ENCODE measurements at regions not wholly inside any gene's neighbourhood (a gene's known extent, or its start where the extent isn't known, plus 50 kb on each side); places are given as distances from the start of the nearest gene placed in this dataset.
A peak's percentile ranks its signal among the peaks of the same experiment; 100 is the strongest.

DNA sequence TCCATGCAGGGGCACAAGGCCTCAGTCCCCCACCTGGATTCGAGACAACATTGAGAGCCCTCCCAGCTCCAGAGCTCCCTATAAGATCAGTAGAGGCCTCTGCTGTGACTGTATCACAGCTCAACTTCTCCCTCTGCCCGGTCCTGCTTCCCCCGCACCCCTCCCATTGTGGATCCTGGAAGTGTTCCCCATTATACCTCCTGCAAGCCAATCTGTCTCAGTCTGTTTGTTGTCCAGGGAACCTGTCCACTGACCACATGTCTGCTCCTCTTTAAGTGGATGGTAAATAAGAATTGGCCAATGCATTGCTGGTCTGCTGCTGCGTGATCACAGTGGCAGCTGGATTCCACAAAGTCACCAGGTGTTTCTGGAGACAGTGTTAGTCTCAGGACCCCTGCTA lies 259.7 kb upstream of the HABP2 start:
- DNase-seq = no peak

DNA sequence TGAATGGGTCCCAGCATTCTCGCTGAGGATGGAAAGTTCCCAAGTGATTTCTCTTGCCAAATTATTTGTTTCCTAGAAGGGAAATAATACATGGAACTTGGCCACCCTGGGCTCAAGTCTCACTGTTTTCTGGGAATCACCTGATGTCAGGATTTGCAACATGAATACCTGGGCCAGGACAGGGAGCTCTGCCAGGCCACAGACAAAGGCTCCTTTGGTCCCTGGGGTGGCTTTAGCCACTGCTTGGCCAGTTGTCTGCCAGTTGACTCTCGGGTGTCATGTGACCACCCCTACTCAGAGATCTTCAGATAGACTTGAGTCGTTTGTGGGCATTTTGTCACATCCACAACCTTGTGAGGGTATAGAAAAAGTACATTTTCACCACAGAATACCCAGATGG lies 258.0 kb upstream of the HABP2 start:
- no peak for DNase-seq

DNA sequence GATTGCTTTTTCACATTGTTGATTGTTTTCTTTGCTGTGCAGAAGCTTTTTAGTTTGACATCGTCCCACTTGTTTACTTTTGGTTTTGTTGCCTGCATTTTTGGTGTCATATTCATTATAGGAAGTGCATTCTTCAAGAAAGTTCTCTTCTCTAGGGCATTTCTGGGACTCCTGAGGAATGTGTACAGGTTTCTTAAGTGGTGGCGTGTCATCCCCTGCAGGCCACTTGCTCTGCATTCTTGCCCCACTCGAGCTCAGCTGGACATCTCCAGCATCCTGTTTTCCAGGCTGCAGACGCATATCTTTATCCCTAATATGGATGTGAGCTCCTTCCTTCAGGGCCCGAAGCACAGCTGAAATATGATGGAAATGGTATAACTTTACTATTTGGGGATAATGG lies 255.6 kb upstream of the HABP2 start:
- peak; percentile 12 for DNase-seq

DNA sequence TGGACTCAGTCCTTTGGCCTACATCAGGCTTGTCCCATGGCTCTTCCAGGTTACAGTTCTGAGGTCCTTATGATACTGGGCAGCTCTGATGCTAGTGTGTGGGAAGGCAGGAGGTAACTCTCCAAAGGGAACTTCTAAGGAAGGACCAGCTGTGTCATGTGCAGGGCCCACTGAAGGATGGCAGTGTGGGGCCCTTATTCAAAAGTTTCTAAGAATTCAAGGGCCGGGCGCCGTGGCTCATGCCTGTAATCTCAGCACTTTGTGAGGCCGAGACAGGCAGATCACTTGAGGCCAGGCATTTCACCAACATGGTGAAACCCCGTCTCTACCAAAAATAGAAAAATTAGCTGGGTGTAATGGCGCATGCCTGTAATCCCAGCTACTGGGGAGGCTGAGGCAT lies 254.2 kb upstream of the HABP2 start:
- DNase-seq = no peak

DNA sequence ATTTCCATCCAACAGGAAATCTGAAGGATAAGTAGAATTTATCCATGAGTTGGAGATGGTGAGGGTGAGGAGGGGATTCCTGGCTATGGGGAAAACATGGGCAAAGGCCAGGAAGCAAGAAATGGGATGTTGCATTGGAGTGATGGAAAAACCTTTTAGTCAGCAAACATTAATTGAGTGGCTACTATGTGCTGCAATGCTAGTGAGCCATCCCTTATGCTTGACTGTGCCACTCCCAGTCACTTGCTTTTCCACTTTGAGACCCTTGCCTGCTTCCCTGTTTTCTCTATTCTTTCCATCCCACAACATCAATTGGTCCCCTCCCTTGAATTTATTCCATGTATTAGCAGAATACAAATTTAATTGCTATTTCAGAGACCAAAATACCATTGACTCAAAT lies 252.7 kb upstream of the HABP2 start:
- no peak for DNase-seq

DNA sequence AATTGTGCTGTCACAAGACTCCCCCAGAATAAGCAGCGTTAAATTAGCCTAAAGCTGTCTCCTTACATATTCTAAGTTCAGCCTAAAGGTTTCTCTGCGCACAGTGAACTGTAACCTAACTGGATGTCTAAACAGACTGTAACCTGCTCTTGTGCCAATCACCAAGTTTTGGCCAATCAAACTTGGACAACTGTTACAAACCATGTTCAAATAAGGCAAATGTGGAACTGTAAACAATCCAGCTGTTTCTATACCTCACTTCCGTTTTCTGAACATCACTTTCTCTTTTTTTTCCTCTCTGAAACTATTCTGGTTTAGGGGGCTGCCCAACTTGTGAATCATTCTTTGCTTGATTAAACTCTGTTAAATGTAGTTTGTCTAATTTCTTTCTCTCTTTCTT lies 252.2 kb upstream of the HABP2 start:
- DNase-seq = no peak

DNA sequence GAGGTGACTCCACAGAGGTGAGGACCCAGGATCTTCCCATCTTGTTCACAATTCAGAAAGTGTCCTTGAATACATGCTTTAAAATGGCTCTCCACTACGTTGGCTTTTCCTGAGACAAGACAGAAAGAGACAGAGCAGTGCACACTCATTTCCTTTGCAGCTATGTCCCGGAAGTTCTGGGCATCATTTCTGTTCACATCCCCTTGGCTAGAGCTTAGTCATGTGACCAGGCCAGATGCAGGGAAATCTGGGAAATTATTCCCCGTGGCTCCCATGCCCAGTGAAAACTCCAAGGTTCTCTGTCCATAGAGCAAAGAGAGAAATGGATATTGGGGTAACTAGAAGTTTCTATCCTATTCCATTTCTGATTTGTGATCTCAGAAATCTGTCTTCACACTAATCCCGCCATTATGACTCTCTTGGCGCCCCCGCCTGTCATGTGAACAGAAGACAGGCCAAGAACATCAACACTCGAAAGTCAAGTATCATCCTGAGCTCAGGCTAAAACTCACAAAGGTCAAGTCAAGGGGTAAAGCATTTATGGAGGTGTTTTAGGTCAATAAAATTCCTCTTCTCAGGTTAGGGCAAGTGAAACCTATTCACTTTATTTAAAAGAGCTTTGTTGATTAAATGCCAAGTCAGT lies 251.4 kb upstream of the HABP2 start:
- DNase-seq = no peak

DNA sequence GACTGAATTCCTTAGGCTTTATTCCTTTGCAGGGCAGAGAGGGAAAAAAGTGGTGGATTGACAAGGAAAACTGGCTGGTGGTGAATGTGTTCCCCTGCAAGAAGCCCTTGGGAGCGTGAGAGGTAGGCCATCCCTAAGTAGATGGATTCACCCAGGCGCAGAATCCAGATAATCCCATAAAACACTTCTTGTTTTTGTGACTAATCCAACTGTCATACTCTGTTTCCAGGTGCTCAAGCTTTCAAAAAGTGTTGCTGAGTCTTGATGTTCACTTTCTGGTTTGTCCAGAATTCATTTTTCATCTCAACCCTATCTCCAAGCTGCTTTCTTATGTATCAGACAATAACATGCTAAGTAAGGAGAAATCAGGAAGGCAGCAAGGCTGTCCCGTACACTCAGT lies 250.8 kb upstream of the HABP2 start:
- DNase-seq = no peak

DNA sequence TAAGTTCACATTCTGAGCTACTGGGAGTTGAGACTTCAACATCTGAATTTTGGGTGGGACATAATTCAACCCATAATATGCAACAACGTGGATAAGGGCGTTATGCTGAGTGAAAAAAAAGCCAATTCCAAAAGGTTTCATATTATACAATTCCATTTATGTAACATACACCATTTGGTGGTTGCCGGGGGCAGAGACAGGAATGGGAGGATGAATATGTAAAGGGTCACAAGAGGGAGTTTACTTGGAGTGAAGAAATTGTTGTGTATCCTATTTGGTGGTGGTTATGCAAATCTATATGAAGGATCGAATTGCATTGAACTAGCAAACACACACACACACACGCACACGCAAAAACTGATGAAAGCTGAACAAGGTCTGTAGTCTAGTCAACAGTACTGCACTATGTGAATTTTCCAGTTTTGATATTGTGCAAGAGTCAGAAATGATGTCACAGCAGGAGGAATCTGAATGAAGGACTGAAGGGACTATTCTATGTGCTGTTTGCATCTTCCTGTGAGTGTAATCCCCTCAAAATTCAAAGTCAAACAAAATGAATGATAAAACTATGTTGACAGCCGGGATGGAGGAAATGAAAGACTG lies 249.2 kb upstream of the HABP2 start:
- DNase-seq = no peak

DNA sequence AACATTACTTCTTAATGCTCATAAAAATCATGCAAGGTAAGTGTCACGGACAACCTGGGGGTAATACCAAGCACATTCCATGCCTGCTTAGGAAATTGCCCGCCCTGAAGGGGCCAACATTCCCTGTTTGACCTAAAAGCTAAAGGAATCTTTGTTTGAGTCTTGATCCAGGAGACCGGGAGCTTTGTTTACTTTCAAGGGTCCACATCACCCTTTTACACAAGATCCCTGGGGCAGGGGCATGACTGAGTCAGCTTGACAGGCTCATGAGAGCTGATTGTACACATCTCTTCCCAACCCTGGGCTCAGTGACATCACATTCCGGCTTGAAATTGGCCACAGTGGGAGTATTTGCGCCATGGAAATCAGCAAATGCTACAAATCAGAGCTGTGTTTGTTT lies 248.1 kb upstream of the HABP2 start:
- DNase-seq = peak; percentile 19

DNA sequence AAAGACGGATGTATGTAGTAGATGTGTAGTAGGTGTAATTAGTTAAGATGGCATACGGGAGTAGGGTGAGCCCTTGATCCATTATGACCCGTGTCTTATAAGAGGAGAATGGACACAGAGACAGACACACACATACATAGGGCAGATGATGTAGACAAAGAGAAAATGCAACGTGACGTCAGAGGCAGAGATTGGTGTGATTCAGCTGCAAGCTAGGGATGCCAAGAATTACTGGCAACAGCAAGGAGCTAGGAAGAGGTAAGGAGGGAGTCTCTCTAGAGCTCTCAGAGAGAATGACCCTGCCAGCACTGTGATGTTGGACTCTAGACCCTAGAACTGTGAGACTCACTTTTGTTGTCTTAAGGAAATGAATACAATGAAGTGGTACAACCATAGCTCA lies 247.0 kb upstream of the HABP2 start:
- DNase-seq = no peak

DNA sequence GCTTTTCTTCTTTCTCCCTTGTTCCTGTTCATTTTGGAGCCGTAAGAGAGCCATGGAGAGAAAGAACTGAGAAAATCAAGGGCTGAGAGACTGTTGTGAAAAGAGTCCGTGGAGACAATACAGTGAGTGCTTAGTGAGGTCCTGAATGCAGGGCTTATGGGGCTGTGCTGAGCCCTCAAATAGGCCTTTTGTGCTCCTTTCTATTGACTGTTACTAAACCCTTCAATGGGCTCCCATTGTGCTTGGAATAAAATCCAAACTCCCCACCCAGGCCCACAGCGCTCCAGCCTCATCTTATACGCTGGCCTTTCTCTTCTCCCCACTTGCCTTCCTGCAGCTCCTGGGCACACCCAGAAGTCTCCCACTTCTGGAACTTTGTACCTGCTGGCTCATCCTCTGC lies 243.1 kb upstream of the HABP2 start:
- DNase-seq = no peak

DNA sequence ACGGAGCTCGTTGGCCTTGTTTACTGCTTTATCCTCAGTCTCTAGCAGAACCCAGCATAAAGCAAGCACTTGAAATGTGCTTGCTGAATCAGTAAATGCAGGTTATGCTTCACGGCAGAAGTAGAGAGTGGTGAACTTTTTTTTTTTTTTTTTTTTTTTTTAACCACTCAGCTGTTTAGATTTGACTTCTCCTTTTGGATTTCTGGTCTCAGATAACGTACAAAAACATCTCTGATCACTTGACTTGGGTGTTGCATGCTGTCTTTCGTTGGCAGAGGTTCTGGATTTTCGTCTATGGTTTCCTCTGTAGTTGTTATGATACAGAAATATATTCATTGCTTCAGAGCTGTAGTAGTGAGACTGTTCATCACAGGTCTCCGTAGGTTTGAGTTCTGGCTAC lies 242.5 kb upstream of the HABP2 start:
- no peak for DNase-seq

DNA sequence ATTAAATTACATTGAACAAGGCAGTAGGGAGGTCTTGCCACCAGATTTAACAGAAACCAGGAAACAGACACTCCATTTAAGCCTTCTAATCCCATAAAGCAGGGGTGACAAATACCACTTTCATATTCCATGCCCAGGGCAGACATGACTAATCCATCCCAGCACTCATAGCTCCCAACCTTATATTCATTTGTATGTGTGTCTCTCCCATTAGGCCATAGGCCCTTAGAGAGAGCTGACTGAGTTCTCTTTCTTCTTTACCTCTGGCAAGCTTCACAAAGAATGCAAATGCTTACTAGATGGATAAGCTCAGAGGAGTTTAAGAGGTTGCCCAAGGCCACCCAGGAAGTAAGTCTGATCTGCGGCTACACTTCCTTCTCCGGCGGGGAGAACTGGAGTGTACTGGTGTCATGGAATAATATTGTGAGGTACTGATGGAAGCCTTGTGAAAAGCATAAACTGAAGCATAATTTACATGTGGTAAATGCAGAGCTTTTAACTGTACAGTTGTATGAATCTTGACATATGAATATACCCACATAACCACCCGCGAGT lies 239.7 kb upstream of the HABP2 start:
- DNase-seq = no peak

DNA sequence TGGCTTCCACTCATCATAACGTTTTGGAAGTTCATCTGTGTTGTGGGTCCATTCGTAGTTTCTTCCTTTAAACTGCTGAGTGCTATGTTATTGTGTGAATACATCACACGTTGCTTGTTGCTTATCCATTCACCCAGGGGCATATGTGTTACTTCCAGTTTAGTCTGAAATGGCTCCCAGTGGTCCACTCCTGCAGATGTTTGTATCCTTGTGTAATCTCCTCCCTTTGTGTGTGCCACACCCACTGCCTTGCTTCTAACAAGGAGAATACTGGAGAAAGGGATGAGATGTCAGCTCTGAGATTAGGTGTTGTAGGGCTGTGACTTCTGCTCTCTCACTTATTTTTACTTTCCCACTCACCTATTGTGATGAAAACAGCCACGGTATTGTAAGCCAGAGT lies 239.1 kb upstream of the HABP2 start:
- no peak for DNase-seq

DNA sequence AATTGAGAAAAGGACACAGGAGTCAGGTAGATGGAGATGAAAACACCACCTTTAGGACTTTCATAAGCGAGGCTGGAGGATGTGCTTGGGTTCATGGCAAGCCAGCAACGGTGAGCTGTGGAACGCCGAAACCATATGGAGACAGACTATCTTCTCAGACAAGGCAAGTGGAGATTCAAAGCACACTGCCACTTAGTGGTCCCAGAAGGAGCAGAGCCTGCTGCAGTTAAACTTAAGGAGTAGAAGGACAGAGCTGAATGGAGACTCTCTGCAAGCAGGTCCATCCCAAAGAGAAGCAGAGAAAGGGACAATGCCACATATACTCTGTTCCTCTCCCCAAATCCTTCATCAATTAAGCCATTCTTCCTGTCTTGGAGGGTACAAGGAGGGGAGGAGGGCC lies 236.3 kb upstream of the HABP2 start:
- no peak for DNase-seq

DNA sequence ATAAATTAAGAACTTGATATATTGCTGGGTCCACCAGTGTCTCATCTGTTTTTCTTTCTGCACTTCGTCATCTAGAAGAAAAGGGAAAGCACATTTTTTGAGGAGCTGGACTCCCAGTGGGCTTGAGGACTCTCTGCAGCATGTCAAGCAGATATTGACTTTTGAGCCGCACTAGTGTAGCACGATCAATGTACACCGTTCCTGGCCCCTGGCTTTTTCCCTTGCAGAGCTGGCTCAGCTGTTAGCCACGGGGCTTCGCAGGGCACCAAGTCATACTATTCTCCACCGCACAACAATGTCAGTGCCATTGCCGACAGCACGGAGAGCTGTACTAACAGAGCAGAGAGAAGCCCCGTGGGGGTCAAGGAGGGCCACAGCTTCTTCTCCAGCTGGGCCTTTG lies 235.4 kb upstream of the HABP2 start:
- no peak for DNase-seq

DNA sequence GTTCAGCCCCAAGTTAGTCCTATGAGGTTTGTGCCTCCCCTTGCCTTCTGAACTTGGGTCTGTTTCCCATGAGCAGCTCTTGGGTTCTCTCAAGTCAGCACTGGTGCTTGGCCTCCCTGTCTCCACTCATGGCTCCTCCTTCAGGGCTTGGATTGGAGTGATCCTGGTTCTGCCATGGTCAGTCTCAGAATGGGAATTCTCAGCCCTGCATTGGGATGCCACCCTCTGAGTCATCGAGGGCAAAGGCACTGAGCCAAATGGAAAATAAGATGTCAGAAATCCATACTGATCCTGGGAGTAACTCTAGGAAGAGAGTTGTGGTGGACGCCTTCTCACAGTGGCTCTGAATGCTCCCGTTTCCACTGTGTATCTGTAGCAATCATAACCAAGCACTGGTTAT lies 233.4 kb upstream of the HABP2 start:
- DNase-seq = no peak

DNA sequence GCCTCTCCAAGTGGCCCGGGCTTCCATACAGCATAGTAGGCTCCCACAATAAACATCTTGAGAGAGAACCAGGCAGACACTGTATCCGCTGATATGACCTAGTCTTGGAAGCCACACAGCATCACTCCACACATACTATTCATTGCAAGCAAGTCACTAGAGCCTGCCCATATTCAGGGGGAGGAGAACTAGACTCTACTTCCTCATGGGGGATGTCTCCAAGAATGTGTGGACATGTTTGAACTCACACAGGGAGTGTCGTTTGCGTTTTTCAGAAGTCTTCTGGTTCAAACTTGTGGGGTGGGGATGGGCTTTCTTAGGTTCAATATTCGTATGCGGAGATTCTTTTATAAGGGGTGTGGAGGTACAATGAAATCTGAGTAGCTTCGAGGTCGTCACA lies 232.6 kb upstream of the HABP2 start:
- no peak for DNase-seq

DNA sequence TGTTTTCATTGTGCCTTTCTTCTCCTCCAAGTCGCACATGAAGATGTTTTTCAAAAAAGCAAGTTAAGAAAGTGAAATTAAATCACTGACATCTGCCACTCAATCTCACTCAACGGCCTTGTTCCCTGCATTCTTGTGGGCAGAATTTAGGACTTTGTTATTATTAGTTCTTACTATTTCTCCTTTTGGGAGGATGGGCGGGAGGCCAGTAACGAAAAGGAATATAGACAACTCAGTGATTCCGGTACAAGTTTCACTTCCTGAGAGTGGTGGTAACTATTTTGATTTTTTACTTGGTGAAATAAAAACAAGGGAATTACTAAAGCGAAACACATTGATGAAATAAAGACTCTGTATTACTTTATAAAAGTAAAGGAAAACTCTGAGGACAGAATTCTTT lies 231.9 kb upstream of the HABP2 start:
- no peak for DNase-seq

DNA sequence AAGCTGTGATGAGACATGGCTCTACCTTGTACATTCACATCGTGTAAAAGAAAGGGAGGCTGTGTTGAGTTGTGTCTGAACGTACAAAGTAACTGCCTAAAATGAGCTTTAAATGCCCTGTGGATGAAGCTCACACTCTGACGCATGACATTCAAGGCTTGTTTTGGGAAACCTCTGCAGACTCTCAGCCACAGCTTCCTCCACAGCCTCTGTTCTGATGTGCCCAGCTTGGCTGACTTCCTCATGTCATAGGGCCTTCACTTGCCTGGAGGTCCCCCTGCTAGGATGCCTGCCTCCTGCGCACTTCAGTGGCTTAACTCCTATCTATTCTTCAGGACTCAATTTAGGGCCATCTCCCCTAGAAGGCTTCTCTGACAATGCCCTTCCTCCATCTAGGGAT lies 230.0 kb upstream of the HABP2 start:
- no peak for DNase-seq

DNA sequence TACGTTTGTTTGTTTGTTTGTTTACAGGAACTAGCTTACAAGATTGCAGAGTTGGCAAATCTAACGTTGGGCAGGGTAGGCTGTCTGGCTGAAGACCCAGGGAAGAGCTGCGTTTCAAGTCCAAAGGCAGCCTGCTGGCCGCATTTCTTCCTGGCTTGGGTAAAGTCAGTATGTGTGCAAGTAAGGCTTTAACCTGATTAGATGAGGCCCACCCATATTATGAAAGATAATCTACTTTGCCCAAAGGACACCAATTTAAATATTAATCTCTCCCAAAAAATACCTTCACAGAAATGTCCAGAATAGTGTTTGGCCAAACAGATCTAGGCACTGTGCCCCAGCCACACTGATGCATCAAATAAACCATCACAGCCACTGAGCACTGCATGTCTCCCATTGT lies 228.9 kb upstream of the HABP2 start:
- no peak for DNase-seq

DNA sequence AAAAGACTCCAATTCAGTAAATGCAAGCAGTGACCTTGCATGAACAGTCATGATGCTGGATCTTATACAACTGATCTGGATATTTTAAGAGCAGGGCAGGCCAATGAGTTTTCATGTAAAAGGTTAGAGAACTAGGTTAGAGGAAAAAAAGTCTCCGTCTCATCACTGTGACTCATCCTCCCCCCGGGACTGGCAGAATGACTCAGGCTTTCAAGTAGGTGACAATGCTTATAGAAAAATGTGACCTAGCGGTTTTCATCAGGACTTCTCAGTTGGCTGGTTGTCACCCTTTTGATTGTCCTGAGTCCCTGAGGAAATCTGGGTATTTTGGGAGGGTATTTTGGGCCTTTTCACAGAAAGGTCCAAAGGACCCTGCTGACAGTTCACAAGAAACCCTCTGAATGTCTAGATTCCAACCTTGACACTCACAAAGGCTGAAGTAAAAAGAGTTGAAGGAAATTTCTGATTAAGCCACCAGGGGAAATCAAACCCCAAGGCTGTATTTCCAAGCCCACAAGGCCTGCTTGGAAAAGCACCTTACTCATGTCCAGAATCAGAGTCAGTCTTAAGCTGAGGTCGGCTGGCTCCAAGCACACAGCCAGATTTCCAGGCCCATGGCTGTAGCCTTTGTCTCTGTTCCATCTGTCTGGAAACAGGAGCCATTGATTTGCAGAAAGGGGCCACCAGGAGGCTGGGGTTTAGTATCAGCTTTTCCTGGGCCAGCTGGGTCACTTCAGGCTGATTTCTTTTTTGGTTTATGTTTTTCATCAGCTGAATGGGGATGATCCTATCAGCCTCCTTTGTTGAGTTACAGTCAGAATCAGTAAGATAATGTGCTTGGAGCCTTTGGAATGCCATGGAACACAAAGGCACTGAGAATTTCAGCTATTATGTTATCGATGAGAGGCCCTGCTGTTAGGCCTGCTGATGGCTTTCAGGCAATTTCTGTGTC lies 226.4 kb upstream of the HABP2 start:
- peak; percentile 85 for DNase-seq

DNA sequence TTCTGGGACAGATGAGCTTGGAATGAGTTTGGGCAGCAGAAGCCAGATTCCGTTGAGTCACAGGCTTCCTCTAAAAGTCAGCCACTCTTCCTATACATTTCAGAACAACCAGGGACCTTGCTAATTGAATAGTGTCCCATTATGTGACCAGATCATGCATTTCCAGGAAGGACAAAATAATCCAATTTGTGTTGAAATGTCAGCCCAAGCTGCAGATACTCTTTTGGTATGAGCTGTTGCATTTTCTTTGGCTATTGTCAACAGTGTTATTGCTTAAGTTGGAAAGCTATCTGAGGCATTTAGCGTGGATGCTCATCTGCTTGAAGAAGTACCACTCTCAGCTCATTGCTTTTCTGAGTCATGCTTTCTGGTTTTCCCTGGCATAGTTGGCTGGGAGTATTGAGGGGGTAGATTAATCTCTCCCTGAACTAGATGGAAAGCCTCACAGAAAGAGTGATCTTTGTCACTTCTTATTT lies 223.7 kb upstream of the HABP2 start:
- DNase-seq = peak; percentile 14

Data from T1000 (cell line).